Trophoblast cell (in vitro differentiated cells and primary cell): ENCODE measurements at regions not wholly inside any gene's neighbourhood (a gene's known extent, or its start where the extent isn't known, plus 50 kb on each side); places are given as distances from the start of the nearest gene placed in this dataset.

Experiments used
- DNase-seq, 2 donors: peaks; one replicate each; pipeline ENCODE4 v3.0.0-alpha.2; 2016
- H2AFZ ChIP-seq: 2 replicates; pipeline ENCODE4 v1.6.1; 2013; ENCODE audit warnings: low read length, moderate library complexity, mild to moderate bottlenecking; ENCODE audit not compliant: insufficient read depth, poor library complexity
- H2AK5ac ChIP-seq: 2 replicates; pipeline ENCODE4 v1.6.1; 2013; ENCODE audit warnings: mild to moderate bottlenecking, low read length
- H2BK120ac ChIP-seq: 2 replicates; pipeline ENCODE4 v1.6.1; 2013; ENCODE audit warnings: low read length, mild to moderate bottlenecking, moderate library complexity; ENCODE audit not compliant: insufficient read depth, poor library complexity
- H2BK12ac ChIP-seq: 2 replicates; pipeline ENCODE4 v1.6.1; 2013; ENCODE audit warnings: mild to moderate bottlenecking, low read length, moderate library complexity
- H2BK5ac ChIP-seq: 2 replicates; pipeline ENCODE4 v1.6.1; 2013; ENCODE audit warnings: low read length, low read depth, moderate library complexity, mild to moderate bottlenecking; ENCODE audit not compliant: poor library complexity
- H3K14ac ChIP-seq: 2 replicates; pipeline ENCODE4 v1.6.1; 2013; ENCODE audit warnings: mild to moderate bottlenecking, low read length
- H3K18ac ChIP-seq: 2 replicates; pipeline ENCODE4 v1.6.1; 2013; ENCODE audit warnings: mild to moderate bottlenecking, low read length
- H3K23ac ChIP-seq: 2 replicates; pipeline ENCODE4 v1.6.1; 2013; ENCODE audit warnings: low read length
- H3K27ac ChIP-seq: 2 replicates; pipeline ENCODE4 v1.5.1; 2013; ENCODE audit warnings: low read depth, mild to moderate bottlenecking, inconsistent platforms, low read length, moderate library complexity
- H3K27me3 ChIP-seq: 2 replicates; pipeline ENCODE4 v1.6.1; 2013; ENCODE audit warnings: inconsistent platforms, mild to moderate bottlenecking, low read length, moderate library complexity; ENCODE audit not compliant: insufficient read depth
- H3K36me3 ChIP-seq, 2 experiments: 1 replicate in 1 of 2; 2 replicates in 1 of 2; pipeline ENCODE4 v1.6.1; 2013; ENCODE audit warnings: low read length in 2 of 2, mild to moderate bottlenecking in 2 of 2, moderate library complexity in 1 of 2; ENCODE audit not compliant: insufficient read depth in 2 of 2, control insufficient read depth in 1 of 2
- H3K4ac ChIP-seq: 2 replicates; pipeline ENCODE4 v1.6.1; 2013; ENCODE audit warnings: low read depth, mild to moderate bottlenecking, low read length, moderate library complexity
- H3K4me1 ChIP-seq, 2 experiments: 1 replicate in 1 of 2; 2 replicates in 1 of 2; pipeline ENCODE4 v1.6.1; 2013; ENCODE audit warnings: low read length in 2 of 2, mild to moderate bottlenecking in 2 of 2, moderate library complexity in 1 of 2; ENCODE audit not compliant: insufficient read depth in 2 of 2, control insufficient read depth in 1 of 2
- H3K4me2 ChIP-seq: 2 replicates; pipeline ENCODE4 v1.6.1; 2013; ENCODE audit warnings: inconsistent platforms, mild to moderate bottlenecking, low read length, moderate library complexity
- H3K4me3 ChIP-seq: 2 replicates; pipeline ENCODE4 v1.5.1; 2013; ENCODE audit warnings: mild to moderate bottlenecking, low read depth, low read length, inconsistent platforms
- H3K79me1 ChIP-seq: one replicate; pipeline ENCODE4 v1.6.1; 2013; ENCODE audit warnings: low read length
- H3K79me2 ChIP-seq: 2 replicates; pipeline ENCODE4 v1.6.1; 2013; ENCODE audit warnings: low read length, mild to moderate bottlenecking; ENCODE audit not compliant: control insufficient read depth, insufficient read depth, poor library complexity
- H3K9ac ChIP-seq: 2 replicates; pipeline ENCODE4 v1.6.1; 2013; ENCODE audit warnings: mild to moderate bottlenecking, low read length
- H3K9me3 ChIP-seq: 2 replicates; pipeline ENCODE4 v1.6.1; 2013; ENCODE audit warnings: low read depth, mild to moderate bottlenecking, control low read depth, inconsistent platforms, low read length; ENCODE audit not compliant: insufficient read depth
- H4K12ac ChIP-seq: 2 replicates; pipeline ENCODE4 v1.6.1; 2013; ENCODE audit warnings: low read depth, mild to moderate bottlenecking, low read length, moderate library complexity
- H4K8ac ChIP-seq: 2 replicates; pipeline ENCODE4 v1.6.1; 2013; ENCODE audit warnings: low read depth, mild to moderate bottlenecking, low read length, moderate library complexity
- H4K91ac ChIP-seq: one replicate; pipeline ENCODE4 v1.6.1; 2013; ENCODE audit warnings: low read depth, mild to moderate bottlenecking, low read length, moderate library complexity
- WGBS: extraction: QIAGEN DNeasy Blood & Tissue Kit; methylation state at CpG from one replicate; pipeline ENCODE4 v1.1.7; 2013; ENCODE audit warnings: missing lambda C conversion rate; ENCODE audit not compliant: insufficient read length, insufficient coverage; ENCODE audit errors: extremely low coverage; 5-methylcytosine and 5-hydroxymethylcytosine counted together

DNA sequence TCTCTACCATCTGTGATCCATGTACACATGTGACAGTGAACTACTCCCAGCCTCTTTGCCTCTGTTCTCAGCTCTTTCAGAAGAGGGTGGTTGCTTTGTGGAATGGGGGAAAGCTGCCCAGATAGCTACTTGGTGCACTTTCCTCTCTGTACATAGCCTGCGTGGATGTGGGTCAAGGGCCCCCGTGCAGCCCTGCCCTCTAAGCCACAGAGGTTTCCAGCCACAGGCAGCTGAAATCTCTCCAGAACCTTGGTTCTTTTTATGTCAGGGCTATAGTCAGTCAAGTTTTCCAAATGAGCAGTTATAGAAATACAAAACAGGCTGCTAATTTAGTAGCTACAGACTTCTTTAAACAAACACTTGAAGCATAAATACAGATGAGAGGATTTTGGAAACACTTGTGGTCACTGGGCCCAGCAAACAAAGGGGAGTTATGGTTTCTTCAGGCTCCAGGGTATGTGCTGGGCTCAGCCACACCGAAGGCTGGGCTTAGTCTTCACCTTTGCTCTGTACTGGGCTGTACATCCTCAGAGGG, 199.7 kb upstream of the ASIC2 start:
- H3K9ac ChIP-seq: no peak overlapping the region
- H3K14ac ChIP-seq: no peak overlapping the region
- no peak overlapping the region for H2BK120ac ChIP-seq
- no peak overlapping the region for H3K27ac ChIP-seq
- H2AK5ac ChIP-seq: no peak overlapping the region
- H4K91ac ChIP-seq: no peak overlapping the region
- H3K9me3 ChIP-seq: no peaks in the 10 kb centered on the region
- no peaks in the 10 kb centered on the region for H3K4me1 ChIP-seq
- H2BK5ac ChIP-seq: no peak overlapping the region
- no peak overlapping the region for H3K4ac ChIP-seq
- no peak overlapping the region for H2BK12ac ChIP-seq
- no peak overlapping the region for H3K4me3 ChIP-seq
- no CpG with 5 or more reads among the region's 3 CpGs for WGBS
- no peak overlapping the region for H3K18ac ChIP-seq
- no peak overlapping the region for H4K12ac ChIP-seq
- no peaks in the 10 kb centered on the region for H3K36me3 ChIP-seq
- H4K8ac ChIP-seq: no peak overlapping the region
- no peaks in the 10 kb centered on the region for H3K79me2 ChIP-seq
- no peak overlapping the region for H2AFZ ChIP-seq
- no peak for DNase-seq
- no peak overlapping the region for H3K4me2 ChIP-seq
- H3K79me1 ChIP-seq: no peaks in the 10 kb centered on the region
- H3K23ac ChIP-seq: no peak overlapping the region
- H3K27me3 ChIP-seq: no peaks in the 10 kb centered on the region

GRCh38 chr17:33493566-33493965, 200.5 kb upstream of the ASIC2 start:
- Histone ChIP-seq H3K27ac (no peak overlapping the region), H3K4me2 (no peak overlapping the region), H3K4ac (no peak overlapping the region), H2AFZ (no peak overlapping the region), H3K9ac (no peak overlapping the region), H3K36me3 (no peaks in the 10 kb centered on the region), H3K4me1 (no peaks in the 10 kb centered on the region), H2BK120ac (no peak overlapping the region), H3K79me1 (no peaks in the 10 kb centered on the region), H3K9me3 (no peaks in the 10 kb centered on the region), H3K14ac (no peak overlapping the region), H4K12ac (no peak overlapping the region), H3K79me2 (no peaks in the 10 kb centered on the region), H3K27me3 (no peaks in the 10 kb centered on the region), H3K4me3 (no peak overlapping the region), H3K18ac (no peak overlapping the region), H4K8ac (no peak overlapping the region), H2BK5ac (no peak overlapping the region), H2BK12ac (no peak overlapping the region), H2AK5ac (no peak overlapping the region), H4K91ac (no peak overlapping the region), H3K23ac (no peak overlapping the region)
- no peak for DNase-seq
- WGBS: no CpG with 5 or more reads among the region's 5 CpGs

DNA sequence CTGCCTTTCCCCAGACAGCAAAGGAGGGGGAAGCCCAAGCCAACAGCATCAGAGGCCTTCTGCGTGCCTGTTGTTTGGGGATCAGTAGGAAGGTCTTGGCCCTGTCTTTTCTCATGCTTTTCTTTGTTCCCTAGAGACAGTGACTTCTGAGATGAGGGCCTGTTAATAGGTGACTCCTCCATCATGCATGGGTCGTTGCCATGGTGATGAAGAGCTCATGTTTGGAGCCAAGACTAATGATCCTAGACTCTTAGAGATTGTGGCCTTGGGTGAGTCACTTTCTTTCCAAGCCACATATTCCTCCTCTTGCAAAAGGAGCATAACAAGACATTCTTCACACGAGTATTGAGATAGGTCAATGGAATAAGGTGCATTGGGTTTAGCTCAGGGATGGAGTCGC, 201.1 kb upstream of the ASIC2 start:
- H3K79me1 ChIP-seq: no peaks in the 10 kb centered on the region
- no peak overlapping the region for H2BK5ac ChIP-seq
- no peaks in the 10 kb centered on the region for H3K4me1 ChIP-seq
- no peak overlapping the region for H3K18ac ChIP-seq
- H3K4me2 ChIP-seq: no peak overlapping the region
- no peaks in the 10 kb centered on the region for H3K79me2 ChIP-seq
- peak; percentile 66 to 83 for DNase-seq
- H3K36me3 ChIP-seq: no peaks in the 10 kb centered on the region
- H3K4ac ChIP-seq: no peak overlapping the region
- H4K91ac ChIP-seq: no peak overlapping the region
- no peak overlapping the region for H2AFZ ChIP-seq
- no peak overlapping the region for H4K8ac ChIP-seq
- no peak overlapping the region for H3K23ac ChIP-seq
- H3K9me3 ChIP-seq: no peaks in the 10 kb centered on the region
- H3K4me3 ChIP-seq: no peak overlapping the region
- no peak overlapping the region for H2BK120ac ChIP-seq
- no peak overlapping the region for H4K12ac ChIP-seq
- no CpG with 5 or more reads among the region's 4 CpGs for WGBS
- no peaks in the 10 kb centered on the region for H3K27me3 ChIP-seq
- H3K27ac ChIP-seq: no peak overlapping the region
- H3K14ac ChIP-seq: no peak overlapping the region
- H2BK12ac ChIP-seq: no peak overlapping the region
- no peak overlapping the region for H2AK5ac ChIP-seq
- no peak overlapping the region for H3K9ac ChIP-seq

DNA sequence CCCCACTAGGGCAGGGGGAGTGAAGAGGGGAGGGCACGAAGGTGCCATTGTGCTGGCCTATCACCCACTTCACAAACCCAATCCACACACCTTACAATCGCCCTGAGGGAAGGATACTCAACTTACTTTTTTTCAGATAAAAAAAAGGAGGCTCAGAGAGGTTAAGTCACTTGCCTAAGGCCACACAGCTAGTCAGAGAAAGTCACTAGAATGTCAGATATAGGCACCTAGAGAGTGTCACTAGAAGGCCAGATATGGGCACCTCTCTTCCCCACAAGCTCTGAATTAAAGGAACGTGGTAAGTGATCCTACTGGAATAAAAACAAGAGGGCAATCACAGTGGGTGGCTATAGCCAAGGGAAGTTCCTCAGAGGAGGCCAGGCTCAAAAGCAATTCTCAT, 204.5 kb upstream of the ASIC2 start:
- Histone ChIP-seq H3K4ac (no peak overlapping the region), H3K14ac (no peak overlapping the region), H3K9me3 (no peaks in the 10 kb centered on the region), H3K79me1 (no peaks in the 10 kb centered on the region), H4K91ac (no peak overlapping the region), H3K9ac (no peak overlapping the region), H3K4me3 (no peak overlapping the region), H3K4me2 (no peak overlapping the region), H2AK5ac (no peak overlapping the region), H2BK120ac (no peak overlapping the region), H3K79me2 (no peaks in the 10 kb centered on the region), H3K27me3 (no peaks in the 10 kb centered on the region), H3K4me1 (no peaks in the 10 kb centered on the region), H4K8ac (no peak overlapping the region), H2BK12ac (no peak overlapping the region), H3K23ac (no peak overlapping the region), H4K12ac (no peak overlapping the region), H3K18ac (no peak overlapping the region), H3K36me3 (no peaks in the 10 kb centered on the region), H3K27ac (no peak overlapping the region), H2AFZ (no peak overlapping the region), H2BK5ac (no peak overlapping the region)
- no CpG with 5 or more reads among the region's 3 CpGs for WGBS
- peak in 1 of 2 donors; percentile 45 for DNase-seq
